HL-60 (cell line): ENCODE measurements at regions not wholly inside any gene's neighbourhood (a gene's known extent, or its start where the extent isn't known, plus 50 kb on each side); places are given as distances from the start of the nearest gene placed in this dataset.

Experiments used
- CTCF ChIP-seq: IDR thresholded peaks from one replicate; pipeline ENCODE4 v1.5.1; 2011; ENCODE audit warnings: low read length, control low read depth, inconsistent platforms; ENCODE audit not compliant: insufficient read depth
- GABPA ChIP-seq: IDR thresholded peaks from 2 replicates; pipeline ENCODE4 v1.6.1; 2012; ENCODE audit warnings: low read depth
- POLR2AphosphoS5 ChIP-seq: IDR thresholded peaks from 2 replicates; pipeline ENCODE4 v1.6.1; 2012; ENCODE audit warnings: low read depth
- SPI1 ChIP-seq: IDR thresholded peaks from 2 replicates; pipeline ENCODE4 v1.6.1; 2012; ENCODE audit warnings: low read depth, mild to moderate bottlenecking, borderline replicate concordance
- TF ChIP-seq, protein P1 (sequence below): IDR thresholded peaks from 2 replicates; pipeline ENCODE4 v1.6.1; 2012; ENCODE audit warnings: low read depth; ENCODE audit not compliant: insufficient replicate concordance

GRCh38 chr5:17395106-17395880 lies 102.7 kb upstream of the TAF11L2 start:
- no peak for TF ChIP-seq CTCF
- no peak for TF ChIP-seq GABPA
- TF ChIP-seq POLR2AphosphoS5 = no peak
- TF ChIP-seq, protein P1, sequence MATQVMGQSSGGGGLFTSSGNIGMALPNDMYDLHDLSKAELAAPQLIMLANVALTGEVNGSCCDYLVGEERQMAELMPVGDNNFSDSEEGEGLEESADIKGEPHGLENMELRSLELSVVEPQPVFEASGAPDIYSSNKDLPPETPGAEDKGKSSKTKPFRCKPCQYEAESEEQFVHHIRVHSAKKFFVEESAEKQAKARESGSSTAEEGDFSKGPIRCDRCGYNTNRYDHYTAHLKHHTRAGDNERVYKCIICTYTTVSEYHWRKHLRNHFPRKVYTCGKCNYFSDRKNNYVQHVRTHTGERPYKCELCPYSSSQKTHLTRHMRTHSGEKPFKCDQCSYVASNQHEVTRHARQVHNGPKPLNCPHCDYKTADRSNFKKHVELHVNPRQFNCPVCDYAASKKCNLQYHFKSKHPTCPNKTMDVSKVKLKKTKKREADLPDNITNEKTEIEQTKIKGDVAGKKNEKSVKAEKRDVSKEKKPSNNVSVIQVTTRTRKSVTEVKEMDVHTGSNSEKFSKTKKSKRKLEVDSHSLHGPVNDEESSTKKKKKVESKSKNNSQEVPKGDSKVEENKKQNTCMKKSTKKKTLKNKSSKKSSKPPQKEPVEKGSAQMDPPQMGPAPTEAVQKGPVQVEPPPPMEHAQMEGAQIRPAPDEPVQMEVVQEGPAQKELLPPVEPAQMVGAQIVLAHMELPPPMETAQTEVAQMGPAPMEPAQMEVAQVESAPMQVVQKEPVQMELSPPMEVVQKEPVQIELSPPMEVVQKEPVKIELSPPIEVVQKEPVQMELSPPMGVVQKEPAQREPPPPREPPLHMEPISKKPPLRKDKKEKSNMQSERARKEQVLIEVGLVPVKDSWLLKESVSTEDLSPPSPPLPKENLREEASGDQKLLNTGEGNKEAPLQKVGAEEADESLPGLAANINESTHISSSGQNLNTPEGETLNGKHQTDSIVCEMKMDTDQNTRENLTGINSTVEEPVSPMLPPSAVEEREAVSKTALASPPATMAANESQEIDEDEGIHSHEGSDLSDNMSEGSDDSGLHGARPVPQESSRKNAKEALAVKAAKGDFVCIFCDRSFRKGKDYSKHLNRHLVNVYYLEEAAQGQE = no peak
- no peak for TF ChIP-seq SPI1
